ENCODE measurements at regions not wholly inside any gene's neighbourhood (a gene's known extent, or its start where the extent isn't known, plus 50 kb on each side); places are given as distances from the start of the nearest gene placed in this dataset.
A peak's percentile ranks its signal among the peaks of the same experiment; 100 is the strongest.
"Not testable (repeated sequence)": the region's sequence is repeated elsewhere in the genome, so short reads cannot be mapped to it uniquely, and the experiment has no call there.

DNA sequence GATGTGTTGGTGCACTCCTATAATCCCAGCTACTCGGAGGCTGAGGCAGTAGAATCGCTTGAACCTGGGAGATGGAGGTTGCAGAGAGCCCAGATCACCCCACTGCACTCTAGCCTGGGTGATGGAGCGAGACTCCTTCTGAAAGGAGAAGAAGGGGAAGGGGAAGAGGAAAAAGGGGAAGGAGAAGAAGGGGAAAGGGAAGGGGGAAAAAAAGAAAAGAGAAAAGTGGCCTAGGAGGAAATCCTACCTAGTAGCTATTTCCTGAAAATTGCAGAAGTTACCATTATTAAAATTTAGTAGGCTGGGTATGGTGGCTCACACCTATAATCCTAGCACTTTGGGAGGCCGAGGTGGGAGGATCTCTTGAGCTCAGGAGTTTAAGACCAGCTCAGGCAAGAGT is 67.4 kb downstream of the ARRDC3 start:
- Histone ChIP-seq H3K4me1 (ENCODE audit: control insufficient read depth in 1 of 2, insufficient read depth in 2 of 2, low read length in 2 of 2) (peaks cover 11 to 36% of the 10 kb centered on the region in 2 donors), H3K4me3 (ENCODE audit: low read depth in 1 of 2, low read length in 2 of 2) (no peak overlapping the region), H3K27ac (ENCODE audit: low read length) (no peak overlapping the region), H3K9me3 (ENCODE audit: control insufficient read depth in 1 of 2, low read length in 2 of 2) (no peaks in the 10 kb centered on the region), H3K36me3 (ENCODE audit: control insufficient read depth in 1 of 2, insufficient read depth in 2 of 2, low read length in 2 of 2) (no peaks in the 10 kb centered on the region), H3K27me3 (ENCODE audit: low read depth, low read length) (no peaks in the 10 kb centered on the region)

- H3K36me3 ChIP-seq (ENCODE audit: control insufficient read depth in 1 of 2, insufficient read depth in 2 of 2, low read length in 2 of 2): no peaks in the 10 kb centered on the region
- peak overlapping the region; percentile 81 for H3K27ac ChIP-seq (ENCODE audit: low read length)
- H3K4me3 ChIP-seq (ENCODE audit: low read depth in 1 of 2, low read length in 2 of 2): peak overlapping the region; percentile 9 to 31
- peaks cover 11 to 36% of the 10 kb centered on the region in 2 donors for H3K4me1 ChIP-seq (ENCODE audit: control insufficient read depth in 1 of 2, insufficient read depth in 2 of 2, low read length in 2 of 2)
- H3K27me3 ChIP-seq (ENCODE audit: low read depth, low read length): no peaks in the 10 kb centered on the region
- H3K9me3 ChIP-seq (ENCODE audit: control insufficient read depth in 1 of 2, low read length in 2 of 2): no peaks in the 10 kb centered on the region
These were observed 69.1 kb downstream of the ARRDC3 start for GRCh38 chr5:91313757-91314673.

DNA sequence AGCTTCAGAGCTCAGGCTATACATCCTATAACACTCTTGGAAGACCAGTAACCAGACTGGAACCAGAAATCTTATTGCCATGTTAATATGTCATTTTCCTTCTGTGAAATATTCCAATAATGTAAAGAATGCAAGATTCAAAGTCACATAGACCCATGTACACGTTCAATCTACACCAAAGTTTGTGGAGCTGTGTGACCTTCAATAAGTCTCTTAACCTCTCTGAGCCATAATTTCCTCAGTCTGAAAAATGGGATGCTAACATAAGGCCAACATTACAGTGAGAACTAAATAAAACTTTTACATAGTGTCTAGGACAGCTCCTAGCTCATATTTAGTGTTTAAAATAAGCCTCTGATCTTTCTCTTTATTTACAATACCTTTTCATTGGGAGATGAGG is 70.4 kb downstream of the ARRDC3 start:
- Histone ChIP-seq H3K27me3 (ENCODE audit: low read depth, low read length) (no peaks in the 10 kb centered on the region), H3K4me1 (ENCODE audit: control insufficient read depth in 1 of 2, insufficient read depth in 2 of 2, low read length in 2 of 2) (peaks cover 11 to 36% of the 10 kb centered on the region in 2 donors), H3K4me3 (ENCODE audit: low read depth in 1 of 2, low read length in 2 of 2) (no peak overlapping the region), H3K36me3 (ENCODE audit: control insufficient read depth in 1 of 2, insufficient read depth in 2 of 2, low read length in 2 of 2) (no peaks in the 10 kb centered on the region), H3K27ac (ENCODE audit: low read length) (peak overlapping the region; percentile 86), H3K9me3 (ENCODE audit: control insufficient read depth in 1 of 2, low read length in 2 of 2) (no peaks in the 10 kb centered on the region)

GRCh38 chr5:91311697-91312501 is 71.2 kb downstream of the ARRDC3 start:
- H3K9me3 ChIP-seq (ENCODE audit: control insufficient read depth in 1 of 2, low read length in 2 of 2): no peaks in the 10 kb centered on the region
- H3K36me3 ChIP-seq (ENCODE audit: control insufficient read depth in 1 of 2, insufficient read depth in 2 of 2, low read length in 2 of 2): no peaks in the 10 kb centered on the region
- no peaks in the 10 kb centered on the region for H3K27me3 ChIP-seq (ENCODE audit: low read depth, low read length)
- no peak overlapping the region for H3K4me3 ChIP-seq (ENCODE audit: low read depth in 1 of 2, low read length in 2 of 2)
- H3K27ac ChIP-seq (ENCODE audit: low read length): peak overlapping the region; percentile 86
- peaks cover 11 to 33% of the 10 kb centered on the region in 2 donors for H3K4me1 ChIP-seq (ENCODE audit: control insufficient read depth in 1 of 2, insufficient read depth in 2 of 2, low read length in 2 of 2)

GRCh38 chr5:91311168-91311696 is 71.9 kb downstream of the ARRDC3 start:
- H3K4me1 ChIP-seq (ENCODE audit: control insufficient read depth in 1 of 2, insufficient read depth in 2 of 2, low read length in 2 of 2): peaks cover 11 to 29% of the 10 kb centered on the region in 2 donors
- H3K9me3 ChIP-seq (ENCODE audit: control insufficient read depth in 1 of 2, low read length in 2 of 2): no peaks in the 10 kb centered on the region
- no peaks in the 10 kb centered on the region for H3K27me3 ChIP-seq (ENCODE audit: low read depth, low read length)
- H3K4me3 ChIP-seq (ENCODE audit: low read depth in 1 of 2, low read length in 2 of 2): no peak overlapping the region
- no peaks in the 10 kb centered on the region for H3K36me3 ChIP-seq (ENCODE audit: control insufficient read depth in 1 of 2, insufficient read depth in 2 of 2, low read length in 2 of 2)
- H3K27ac ChIP-seq (ENCODE audit: low read length): peak overlapping the region; percentile 86

DNA sequence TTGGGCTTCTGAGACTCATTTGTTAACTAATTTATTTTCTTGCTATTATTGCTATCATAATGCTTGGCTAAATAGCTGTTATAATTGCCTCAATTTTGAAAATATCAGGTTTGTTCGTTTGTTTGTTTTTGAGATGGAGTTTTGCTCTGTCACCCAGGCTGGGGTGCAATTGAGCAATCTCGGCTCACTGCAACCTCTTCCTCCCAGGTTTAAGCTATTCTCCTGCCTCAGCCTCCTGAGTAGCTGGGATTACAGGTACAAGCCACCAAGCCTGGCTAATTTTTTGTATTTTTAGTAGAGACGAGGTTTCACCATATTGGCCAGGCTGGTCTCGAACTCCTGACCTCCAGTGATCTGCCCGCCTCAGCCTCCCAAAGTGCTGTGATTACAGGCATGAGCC is 75.0 kb downstream of the ARRDC3 start:
- not testable (repeated sequence) for H3K36me3 ChIP-seq (ENCODE audit: control insufficient read depth in 1 of 2, insufficient read depth in 2 of 2, low read length in 2 of 2); H3K9me3 ChIP-seq (ENCODE audit: control insufficient read depth in 1 of 2, low read length in 2 of 2); H3K27ac ChIP-seq (ENCODE audit: low read length); H3K4me3 ChIP-seq (ENCODE audit: low read depth in 1 of 2, low read length in 2 of 2); H3K27me3 ChIP-seq (ENCODE audit: low read depth, low read length)
- peaks cover 10 to 20% of the 10 kb centered on the region in 2 donors for H3K4me1 ChIP-seq (ENCODE audit: control insufficient read depth in 1 of 2, insufficient read depth in 2 of 2, low read length in 2 of 2)

GRCh38 chr5:91307048-91307447 is 76.1 kb downstream of the ARRDC3 start:
- Histone ChIP-seq H3K4me3 (ENCODE audit: low read depth in 1 of 2, low read length in 2 of 2) (no peak overlapping the region), H3K27ac (ENCODE audit: low read length) (peak overlapping the region; percentile 23), H3K36me3 (ENCODE audit: control insufficient read depth in 1 of 2, insufficient read depth in 2 of 2, low read length in 2 of 2) (no peaks in the 10 kb centered on the region), H3K9me3 (ENCODE audit: control insufficient read depth in 1 of 2, low read length in 2 of 2) (no peaks in the 10 kb centered on the region), H3K4me1 (ENCODE audit: control insufficient read depth in 1 of 2, insufficient read depth in 2 of 2, low read length in 2 of 2) (peaks cover 3 to 9% of the 10 kb centered on the region in 2 donors), H3K27me3 (ENCODE audit: low read depth, low read length) (no peaks in the 10 kb centered on the region)

GRCh38 chr5:91306497-91306896 is 76.6 kb downstream of the ARRDC3 start:
- Histone ChIP-seq H3K4me1 (ENCODE audit: control insufficient read depth in 1 of 2, insufficient read depth in 2 of 2, low read length in 2 of 2) (peaks cover 3 to 7% of the 10 kb centered on the region in 2 donors), H3K9me3 (ENCODE audit: control insufficient read depth in 1 of 2, low read length in 2 of 2) (no peaks in the 10 kb centered on the region), H3K36me3 (ENCODE audit: control insufficient read depth in 1 of 2, insufficient read depth in 2 of 2, low read length in 2 of 2) (no peaks in the 10 kb centered on the region), H3K27me3 (ENCODE audit: low read depth, low read length) (no peaks in the 10 kb centered on the region), H3K27ac (ENCODE audit: low read length) (peak overlapping the region; percentile 23), H3K4me3 (ENCODE audit: low read depth in 1 of 2, low read length in 2 of 2) (no peak overlapping the region)

DNA sequence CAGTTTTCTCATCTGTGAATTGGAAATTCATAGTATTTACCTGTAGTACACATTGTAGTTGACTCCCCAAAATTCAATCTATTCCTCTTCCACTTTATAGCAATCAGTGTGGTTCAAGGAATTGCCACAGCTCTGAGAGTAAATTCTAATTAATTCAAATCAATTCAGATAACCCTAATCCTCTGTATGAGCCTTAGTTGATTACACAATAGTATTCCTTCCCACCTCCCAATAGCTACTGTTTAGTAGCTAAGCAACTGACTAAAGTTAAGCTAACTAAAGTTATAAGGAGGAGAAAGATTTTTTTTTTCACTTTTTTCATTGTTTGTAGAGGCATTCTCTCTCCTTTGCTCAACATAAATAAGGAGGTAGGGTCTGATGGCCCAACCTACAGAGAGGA is 77.5 kb downstream of the ARRDC3 start:
- Histone ChIP-seq H3K4me3 (ENCODE audit: low read depth in 1 of 2, low read length in 2 of 2) (no peak overlapping the region), H3K36me3 (ENCODE audit: control insufficient read depth in 1 of 2, insufficient read depth in 2 of 2, low read length in 2 of 2) (no peaks in the 10 kb centered on the region), H3K27ac (ENCODE audit: low read length) (no peak overlapping the region)

GRCh38 chr5:91304015-91304414 is 79.1 kb downstream of the ARRDC3 start:
- H3K9me3 ChIP-seq (ENCODE audit: control insufficient read depth in 1 of 2, low read length in 2 of 2); H3K27me3 ChIP-seq (ENCODE audit: low read depth, low read length); H3K4me3 ChIP-seq (ENCODE audit: low read depth in 1 of 2, low read length in 2 of 2); H3K4me1 ChIP-seq (ENCODE audit: control insufficient read depth in 1 of 2, insufficient read depth in 2 of 2, low read length in 2 of 2); H3K36me3 ChIP-seq (ENCODE audit: control insufficient read depth in 1 of 2, insufficient read depth in 2 of 2, low read length in 2 of 2); H3K27ac ChIP-seq (ENCODE audit: low read length): not testable (repeated sequence)

More for the DNA sequence above, 77.5 kb downstream of the ARRDC3 start:
- no peaks in the 10 kb centered on the region for H3K4me1 ChIP-seq (ENCODE audit: control insufficient read depth in 1 of 2, insufficient read depth in 2 of 2, low read length in 2 of 2)
- no peaks in the 10 kb centered on the region for H3K9me3 ChIP-seq (ENCODE audit: control insufficient read depth in 1 of 2, low read length in 2 of 2)
- no peaks in the 10 kb centered on the region for H3K27me3 ChIP-seq (ENCODE audit: low read depth, low read length)

GRCh38 chr5:91302958-91303357 is 80.2 kb downstream of the ARRDC3 start:
- Histone ChIP-seq H3K27ac (ENCODE audit: low read length) (no peak overlapping the region), H3K27me3 (ENCODE audit: low read depth, low read length) (no peaks in the 10 kb centered on the region), H3K4me1 (ENCODE audit: control insufficient read depth in 1 of 2, insufficient read depth in 2 of 2, low read length in 2 of 2) (no peaks in the 10 kb centered on the region), H3K9me3 (ENCODE audit: control insufficient read depth in 1 of 2, low read length in 2 of 2) (no peaks in the 10 kb centered on the region), H3K36me3 (ENCODE audit: control insufficient read depth in 1 of 2, insufficient read depth in 2 of 2, low read length in 2 of 2) (no peaks in the 10 kb centered on the region), H3K4me3 (ENCODE audit: low read depth in 1 of 2, low read length in 2 of 2) (no peak overlapping the region)

Data from muscle layer of duodenum (tissue), 2 donors.